Kidney tubule cell (primary cell): ENCODE measurements at regions not wholly inside any gene's neighbourhood (a gene's known extent, or its start where the extent isn't known, plus 50 kb on each side); places are given as distances from the start of the nearest gene placed in this dataset.
A peak's percentile ranks its signal among the peaks of the same experiment; 100 is the strongest.

Experiments used
- DNase-seq: peaks from one replicate; pipeline ENCODE4 v3.0.0-alpha.2; 2018; ENCODE audit warnings: low spot score

GRCh38 chr6:2535506-2535905 lies 215.2 kb downstream of the MYLK4 start:
- no peak for DNase-seq

- no peak for DNase-seq
Observed at GRCh38 chr6:2534406-2535042, 216.2 kb downstream of the MYLK4 start.

GRCh38 chr6:2531426-2532215 lies 219.1 kb downstream of the MYLK4 start:
- DNase-seq: peak; percentile 76

- no peak for DNase-seq
Observed at GRCh38 chr6:2529211-2529719, 221.5 kb downstream of the MYLK4 start.

- no peak for DNase-seq
Observed at GRCh38 chr6:2528156-2528555, 222.6 kb downstream of the MYLK4 start.

GRCh38 chr6:2526766-2527165 lies 224.0 kb downstream of the MYLK4 start:
- DNase-seq: no peak

GRCh38 chr6:2524090-2524489 lies 226.6 kb downstream of the MYLK4 start:
- peak; percentile 43 for DNase-seq

- DNase-seq: no peak
Observed at GRCh38 chr6:2523061-2523460, 227.7 kb downstream of the MYLK4 start.

- DNase-seq: peak; percentile 58
Observed at GRCh38 chr6:2522521-2522920, 228.2 kb downstream of the MYLK4 start.

GRCh38 chr6:2517855-2518473 lies 232.8 kb downstream of the MYLK4 start:
- DNase-seq: no peak

GRCh38 chr6:2517401-2517800 lies 233.3 kb downstream of the MYLK4 start:
- no peak for DNase-seq

- DNase-seq: no peak
Observed at GRCh38 chr6:2516059-2516458, 234.7 kb downstream of the MYLK4 start.

GRCh38 chr6:2514965-2515543 lies 235.7 kb downstream of the MYLK4 start:
- peak; percentile 34 for DNase-seq

- DNase-seq: no peak
Observed at GRCh38 chr6:2512802-2513201, 237.9 kb downstream of the MYLK4 start.

GRCh38 chr6:2510316-2510715 lies 240.4 kb downstream of the MYLK4 start:
- DNase-seq: no peak

- DNase-seq: no peak
Observed at GRCh38 chr6:2509711-2510110, 241.0 kb downstream of the MYLK4 start.

- no peak for DNase-seq
Observed at GRCh38 chr6:2508071-2508470, 242.7 kb downstream of the MYLK4 start.

GRCh38 chr6:2507521-2508037 lies 243.1 kb downstream of the MYLK4 start:
- no peak for DNase-seq

GRCh38 chr6:2507016-2507415 lies 243.7 kb downstream of the MYLK4 start:
- DNase-seq: no peak

- DNase-seq: no peak
Observed at GRCh38 chr6:2505624-2506023, 245.1 kb downstream of the MYLK4 start.

GRCh38 chr6:2504495-2505064 lies 246.1 kb downstream of the MYLK4 start:
- DNase-seq: no peak
